GM21381 (cell line): ENCODE measurements at regions not wholly inside any gene's neighbourhood (a gene's known extent, or its start where the extent isn't known, plus 50 kb on each side); places are given as distances from the start of the nearest gene placed in this dataset.

Experiments used
- ATAC-seq: cut with Tn5 transposase; IDR thresholded peaks from one replicate; pipeline ENCODE4 v1.9.1; 2021; ENCODE audit warnings: mild to moderate bottlenecking, moderate library complexity; ENCODE audit not compliant: unreplicated experiment

GRCh38 chr5:145292278-145292677 lies 542.9 kb downstream of the PRELID2 start:
- ATAC-seq = no peak

GRCh38 chr5:145283141-145283810 lies 551.9 kb downstream of the PRELID2 start:
- no peak for ATAC-seq

- no peak for ATAC-seq
Observed at GRCh38 chr5:145280806-145281205, 554.3 kb downstream of the PRELID2 start.

- no peak for ATAC-seq
Observed at GRCh38 chr5:145280214-145280613, 554.9 kb downstream of the PRELID2 start.

GRCh38 chr5:145260670-145261069 lies 574.5 kb downstream of the PRELID2 start:
- ATAC-seq = no peak

- no peak for ATAC-seq
Observed at GRCh38 chr5:145247745-145248040, 587.4 kb downstream of the PRELID2 start.

GRCh38 chr5:145246961-145247744 lies 588.0 kb downstream of the PRELID2 start:
- ATAC-seq = no peak

- ATAC-seq = no peak
Observed at GRCh38 chr5:145246379-145246778, 588.8 kb downstream of the PRELID2 start.

- no peak for ATAC-seq
Observed at GRCh38 chr5:145245354-145245753, 589.8 kb downstream of the PRELID2 start.

- ATAC-seq = no peak
Observed at GRCh38 chr5:145244788-145245187, 590.4 kb downstream of the PRELID2 start.

- ATAC-seq = no peak
Observed at GRCh38 chr5:145244251-145244650, 590.9 kb downstream of the PRELID2 start.

- no peak for ATAC-seq
Observed at GRCh38 chr5:145243016-145243415, 592.1 kb downstream of the PRELID2 start.

- ATAC-seq = no peak
Observed at GRCh38 chr5:145242551-145242950, 592.6 kb downstream of the PRELID2 start.

GRCh38 chr5:145237843-145238242 lies 597.3 kb downstream of the PRELID2 start:
- ATAC-seq = peak; percentile 70

- ATAC-seq = no peak
Observed at GRCh38 chr5:145236983-145237382, 598.2 kb downstream of the PRELID2 start.

GRCh38 chr5:145236127-145236526 lies 599.0 kb downstream of the PRELID2 start:
- ATAC-seq = no peak

GRCh38 chr5:145233461-145233860 lies 601.7 kb downstream of the PRELID2 start:
- ATAC-seq = no peak

- ATAC-seq = no peak
Observed at GRCh38 chr5:145230781-145231180, 604.4 kb downstream of the PRELID2 start.

GRCh38 chr5:145228564-145228963 lies 606.6 kb downstream of the PRELID2 start:
- no peak for ATAC-seq

- ATAC-seq = no peak
Observed at GRCh38 chr5:145227881-145228280, 607.3 kb downstream of the PRELID2 start.

GRCh38 chr5:145226726-145227125 lies 608.4 kb downstream of the PRELID2 start:
- no peak for ATAC-seq

GRCh38 chr5:145225529-145225928 lies 609.6 kb downstream of the PRELID2 start:
- no peak for ATAC-seq

- ATAC-seq = no peak
Observed at GRCh38 chr5:145223582-145223981, 611.6 kb downstream of the PRELID2 start.
